ENCODE measurements at regions not wholly inside any gene's neighbourhood (a gene's known extent, or its start where the extent isn't known, plus 50 kb on each side); places are given as distances from the start of the nearest gene placed in this dataset.
"Not testable (repeated sequence)": the region's sequence is repeated elsewhere in the genome, so short reads cannot be mapped to it uniquely, and the experiment has no call there.

DNA sequence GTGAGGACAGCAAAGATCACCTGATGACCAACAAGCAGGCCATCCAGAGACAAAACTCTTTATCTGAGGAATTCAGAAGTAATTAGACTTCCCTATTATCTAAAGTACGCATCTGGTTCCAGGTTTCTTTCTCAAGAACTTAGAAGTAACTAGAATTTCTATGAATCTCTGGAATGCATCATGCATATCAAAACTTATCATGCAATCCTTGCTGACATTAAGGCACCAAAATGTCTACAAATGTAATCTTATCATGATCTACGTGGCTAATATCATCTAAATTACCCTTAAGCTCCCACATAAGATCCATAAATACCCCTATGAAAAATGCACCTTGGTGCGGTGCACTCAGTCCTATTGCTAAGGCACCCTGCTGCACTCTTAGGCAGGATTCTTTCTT is 488.1 kb upstream of the TLE4 start:
- no peaks in the 10 kb centered on the region for H3K27me3 ChIP-seq (ENCODE audit: control insufficient read depth, insufficient read depth, low read length, poor library complexity, severe bottlenecking)
- no peak overlapping the region for H3K4me3 ChIP-seq (ENCODE audit: insufficient read depth, low read depth, low read length)
- H3K9me3 ChIP-seq (ENCODE audit: control insufficient read depth, low read length) = no peaks in the 10 kb centered on the region
- H3K27ac ChIP-seq (ENCODE audit: insufficient read depth, low read depth, low read length, poor library complexity, severe bottlenecking) = no peak overlapping the region
- no peaks in the 10 kb centered on the region for H3K4me1 ChIP-seq (ENCODE audit: control insufficient read depth, insufficient read depth, low read length)
- 93 to 97% methylated on average over 3 of the region's 3 CpGs for WGBS, 2 experiments
- no peaks in the 10 kb centered on the region for H3K36me3 ChIP-seq (ENCODE audit: control insufficient read depth, insufficient read depth, low read length)

DNA sequence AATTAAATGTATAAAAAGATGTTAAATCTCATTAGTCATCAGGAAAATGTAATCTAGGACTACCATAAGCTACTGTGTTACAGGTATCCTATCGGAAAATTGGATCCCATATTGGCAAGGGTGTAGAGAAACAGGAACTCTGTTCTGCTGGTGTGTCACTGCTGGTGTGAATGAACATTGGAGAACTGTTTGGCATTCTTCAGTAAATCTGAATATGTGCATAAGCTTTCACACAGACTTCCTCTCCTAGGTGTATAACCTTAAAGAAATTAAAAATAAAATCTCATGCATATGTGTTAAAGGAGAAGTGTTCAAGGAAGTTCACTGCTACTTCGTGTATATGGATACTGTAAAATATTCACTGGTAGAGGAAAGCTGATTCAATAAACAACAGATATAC is 484.6 kb upstream of the TLE4 start:
- WGBS, 2 experiments = 89 to 92% methylated on average over 1 of the region's 2 CpGs
- H3K36me3 ChIP-seq (ENCODE audit: control insufficient read depth, insufficient read depth, low read length) = no peaks in the 10 kb centered on the region

DNA sequence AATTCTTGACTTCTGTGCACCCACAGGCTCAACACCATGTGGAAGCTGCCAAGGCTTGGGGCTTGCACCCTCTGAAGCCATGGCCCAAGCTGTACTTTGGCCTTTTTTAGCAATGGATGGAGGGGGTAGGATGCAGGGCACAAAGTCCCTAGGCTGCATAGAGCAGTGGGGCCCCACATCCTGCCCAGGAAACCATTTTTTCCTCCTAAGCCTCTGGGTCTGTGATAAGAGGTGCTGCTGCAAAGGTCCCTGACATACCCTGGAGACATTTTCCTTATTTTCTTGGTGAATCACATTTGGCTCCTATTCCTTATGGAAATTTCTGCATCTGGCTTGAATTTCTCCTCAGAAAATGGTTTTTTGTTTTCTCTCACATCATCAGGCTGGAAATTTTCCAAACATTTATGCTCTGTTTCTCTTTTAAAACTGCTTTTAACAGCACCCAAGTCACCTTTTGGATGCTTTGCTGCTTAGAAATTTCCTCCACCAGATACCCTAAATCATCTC is 482.7 kb upstream of the TLE4 start:
- Histone ChIP-seq H3K9me3 (ENCODE audit: control insufficient read depth, low read length) (no peaks in the 10 kb centered on the region), H3K27ac (ENCODE audit: insufficient read depth, low read depth, low read length, poor library complexity, severe bottlenecking) (no peak overlapping the region), H3K36me3 (ENCODE audit: control insufficient read depth, insufficient read depth, low read length) (no peaks in the 10 kb centered on the region), H3K27me3 (ENCODE audit: control insufficient read depth, insufficient read depth, low read length, poor library complexity, severe bottlenecking) (no peaks in the 10 kb centered on the region), H3K4me3 (ENCODE audit: insufficient read depth, low read depth, low read length) (no peak overlapping the region), H3K4me1 (ENCODE audit: control insufficient read depth, insufficient read depth, low read length) (no peaks in the 10 kb centered on the region)

More for the DNA sequence above, 484.6 kb upstream of the TLE4 start:
- Histone ChIP-seq H3K27ac (ENCODE audit: insufficient read depth, low read depth, low read length, poor library complexity, severe bottlenecking) (no peak overlapping the region), H3K9me3 (ENCODE audit: control insufficient read depth, low read length) (no peaks in the 10 kb centered on the region), H3K27me3 (ENCODE audit: control insufficient read depth, insufficient read depth, low read length, poor library complexity, severe bottlenecking) (no peaks in the 10 kb centered on the region), H3K4me1 (ENCODE audit: control insufficient read depth, insufficient read depth, low read length) (no peaks in the 10 kb centered on the region), H3K4me3 (ENCODE audit: insufficient read depth, low read depth, low read length) (no peak overlapping the region)

DNA sequence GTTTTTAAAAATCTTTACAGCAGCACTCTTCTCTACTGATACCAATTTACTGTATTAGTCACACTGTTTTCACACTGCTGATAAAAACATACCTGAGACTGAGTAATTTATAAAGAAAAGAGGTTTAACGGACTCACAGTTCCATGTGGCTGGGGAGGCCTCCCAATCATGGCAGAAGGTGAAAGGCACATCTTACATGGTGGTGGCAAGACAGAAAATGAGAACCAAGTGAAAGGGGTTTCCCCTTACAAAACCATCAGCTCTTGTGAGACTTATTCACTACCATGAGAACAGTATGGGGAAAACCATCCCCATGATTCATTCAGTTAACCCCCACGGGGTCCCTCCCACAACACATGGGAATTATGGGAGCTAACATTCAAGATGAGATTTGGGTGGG is 481.9 kb upstream of the TLE4 start:
- WGBS, 2 experiments = 93 to 100% methylated on average over 2 of the region's 2 CpGs
- H3K9me3 ChIP-seq (ENCODE audit: control insufficient read depth, low read length); H3K27ac ChIP-seq (ENCODE audit: insufficient read depth, low read depth, low read length, poor library complexity, severe bottlenecking); H3K4me3 ChIP-seq (ENCODE audit: insufficient read depth, low read depth, low read length); H3K27me3 ChIP-seq (ENCODE audit: control insufficient read depth, insufficient read depth, low read length, poor library complexity, severe bottlenecking); H3K36me3 ChIP-seq (ENCODE audit: control insufficient read depth, insufficient read depth, low read length); H3K4me1 ChIP-seq (ENCODE audit: control insufficient read depth, insufficient read depth, low read length): not testable (repeated sequence)

DNA sequence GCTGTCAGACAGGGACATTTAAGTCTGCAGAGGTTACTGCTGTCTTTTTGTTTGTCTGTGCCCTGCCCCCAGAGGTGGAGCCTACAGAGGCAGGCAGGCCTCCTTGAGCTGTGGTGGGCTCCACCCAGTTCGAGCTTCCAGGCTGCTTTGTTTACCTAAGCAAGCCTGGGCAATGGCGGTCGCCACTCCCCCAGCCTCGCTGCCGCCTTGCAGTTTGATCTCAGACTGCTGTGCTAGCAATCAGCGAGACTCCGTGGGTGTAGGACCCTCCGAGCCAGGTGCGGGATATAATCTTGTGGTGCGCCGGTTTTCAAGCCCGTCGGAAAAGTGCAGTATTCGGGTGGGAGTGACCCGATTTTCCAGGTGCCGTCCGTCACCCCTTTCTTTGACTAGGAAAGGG is 468.5 kb upstream of the TLE4 start:
- not testable (repeated sequence) for H3K4me1 ChIP-seq (ENCODE audit: control insufficient read depth, insufficient read depth, low read length); H3K9me3 ChIP-seq (ENCODE audit: control insufficient read depth, low read length); H3K4me3 ChIP-seq (ENCODE audit: insufficient read depth, low read depth, low read length); H3K36me3 ChIP-seq (ENCODE audit: control insufficient read depth, insufficient read depth, low read length); H3K27ac ChIP-seq (ENCODE audit: insufficient read depth, low read depth, low read length, poor library complexity, severe bottlenecking); H3K27me3 ChIP-seq (ENCODE audit: control insufficient read depth, insufficient read depth, low read length, poor library complexity, severe bottlenecking)
- WGBS, 2 experiments = 92 to 96% methylated on average over 17 of the region's 17 CpGs

DNA sequence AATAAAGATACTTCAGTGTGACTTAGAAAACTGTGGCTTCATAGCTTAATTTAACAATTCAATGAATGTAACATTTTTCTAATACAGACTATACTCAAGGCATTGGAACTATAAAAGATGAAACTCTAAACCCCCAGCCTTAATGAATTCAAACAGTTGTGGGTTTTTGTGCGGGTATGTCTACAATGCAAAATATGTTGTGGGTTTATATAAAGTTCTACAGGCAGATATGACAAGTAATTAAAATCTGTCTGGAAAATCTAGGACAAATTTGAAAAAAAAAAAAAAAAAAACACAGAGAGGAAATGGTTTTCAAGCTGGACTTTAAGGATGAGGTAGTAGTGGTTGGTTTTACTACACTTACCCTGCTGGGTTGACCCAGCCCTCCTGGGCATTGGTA is 467.5 kb upstream of the TLE4 start:
- Histone ChIP-seq H3K4me3 (ENCODE audit: insufficient read depth, low read depth, low read length) (no peak overlapping the region), H3K4me1 (ENCODE audit: control insufficient read depth, insufficient read depth, low read length) (no peaks in the 10 kb centered on the region), H3K36me3 (ENCODE audit: control insufficient read depth, insufficient read depth, low read length) (no peaks in the 10 kb centered on the region), H3K9me3 (ENCODE audit: control insufficient read depth, low read length) (no peaks in the 10 kb centered on the region), H3K27me3 (ENCODE audit: control insufficient read depth, insufficient read depth, low read length, poor library complexity, severe bottlenecking) (no peaks in the 10 kb centered on the region), H3K27ac (ENCODE audit: insufficient read depth, low read depth, low read length, poor library complexity, severe bottlenecking) (no peak overlapping the region)
- 100% methylated on average over 1 of the region's 1 CpG for WGBS, 2 experiments

DNA sequence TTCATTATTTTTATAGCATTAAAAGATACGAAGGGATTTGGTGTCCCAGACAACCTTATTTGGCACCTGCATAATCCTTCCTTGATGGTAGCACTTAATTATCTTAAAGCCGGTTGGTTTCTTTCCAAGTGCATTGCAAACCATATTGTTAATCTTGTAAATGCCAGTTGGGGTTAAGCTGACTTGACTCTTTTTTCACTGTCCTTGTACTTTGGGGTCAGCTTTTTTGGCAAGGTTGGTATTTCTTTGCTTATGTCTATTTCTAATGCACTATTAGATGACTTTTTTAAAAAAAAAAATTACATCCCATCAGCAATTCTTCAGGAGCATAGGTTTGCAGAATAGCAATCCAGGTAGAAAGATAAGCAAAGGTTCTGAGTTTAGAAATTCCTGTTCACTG is 466.8 kb upstream of the TLE4 start:
- Histone ChIP-seq H3K4me3 (ENCODE audit: insufficient read depth, low read depth, low read length) (no peak overlapping the region), H3K27me3 (ENCODE audit: control insufficient read depth, insufficient read depth, low read length, poor library complexity, severe bottlenecking) (no peaks in the 10 kb centered on the region), H3K27ac (ENCODE audit: insufficient read depth, low read depth, low read length, poor library complexity, severe bottlenecking) (no peak overlapping the region), H3K36me3 (ENCODE audit: control insufficient read depth, insufficient read depth, low read length) (no peaks in the 10 kb centered on the region), H3K9me3 (ENCODE audit: control insufficient read depth, low read length) (no peaks in the 10 kb centered on the region), H3K4me1 (ENCODE audit: control insufficient read depth, insufficient read depth, low read length) (no peaks in the 10 kb centered on the region)
- 92 to 100% methylated on average over 2 of the region's 2 CpGs for WGBS, 2 experiments

DNA sequence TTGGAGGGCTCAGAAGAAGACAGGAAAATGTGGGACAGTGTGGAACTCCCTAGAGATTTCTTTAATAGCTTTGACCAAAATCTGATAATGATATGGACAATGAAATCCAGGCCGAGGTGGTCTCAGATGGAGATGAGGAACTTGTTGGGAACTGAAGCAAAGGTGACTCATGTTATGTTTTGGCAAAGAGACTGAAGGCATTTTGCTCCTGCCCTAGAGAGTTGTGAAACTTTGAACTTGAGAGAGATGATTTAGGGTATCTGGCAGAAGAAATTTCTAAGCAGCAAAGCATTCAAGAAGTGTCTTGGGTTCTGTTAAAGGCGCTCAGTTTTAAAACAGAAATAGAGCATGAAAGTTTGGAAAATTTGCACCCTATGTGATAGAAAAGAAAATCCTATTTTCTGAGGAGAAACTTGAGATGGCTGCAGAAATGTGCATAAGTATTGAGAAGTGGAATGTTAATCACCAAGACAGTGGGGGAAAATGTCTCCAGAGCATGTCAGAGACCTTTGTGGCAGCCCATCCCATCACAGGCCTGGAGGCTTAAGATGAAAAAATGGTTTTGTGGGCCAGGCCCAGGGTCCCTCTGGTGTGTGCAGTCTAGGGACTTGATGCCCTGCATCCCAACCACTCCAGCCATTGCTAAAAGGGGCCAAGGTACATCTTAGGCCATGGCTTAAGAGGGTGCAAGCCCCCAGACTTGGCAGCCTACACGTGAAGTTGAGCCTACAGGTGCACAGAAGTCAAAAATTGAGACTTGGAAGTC is 463.7 kb upstream of the TLE4 start:
- Histone ChIP-seq H3K9me3 (ENCODE audit: control insufficient read depth, low read length) (no peaks in the 10 kb centered on the region), H3K36me3 (ENCODE audit: control insufficient read depth, insufficient read depth, low read length) (no peaks in the 10 kb centered on the region), H3K4me1 (ENCODE audit: control insufficient read depth, insufficient read depth, low read length) (no peaks in the 10 kb centered on the region), H3K27me3 (ENCODE audit: control insufficient read depth, insufficient read depth, low read length, poor library complexity, severe bottlenecking) (no peaks in the 10 kb centered on the region), H3K4me3 (ENCODE audit: insufficient read depth, low read depth, low read length) (no peak overlapping the region), H3K27ac (ENCODE audit: insufficient read depth, low read depth, low read length, poor library complexity, severe bottlenecking) (no peak overlapping the region)
- 92 to 93% methylated on average over 3 of the region's 3 CpGs for WGBS, 2 experiments

DNA sequence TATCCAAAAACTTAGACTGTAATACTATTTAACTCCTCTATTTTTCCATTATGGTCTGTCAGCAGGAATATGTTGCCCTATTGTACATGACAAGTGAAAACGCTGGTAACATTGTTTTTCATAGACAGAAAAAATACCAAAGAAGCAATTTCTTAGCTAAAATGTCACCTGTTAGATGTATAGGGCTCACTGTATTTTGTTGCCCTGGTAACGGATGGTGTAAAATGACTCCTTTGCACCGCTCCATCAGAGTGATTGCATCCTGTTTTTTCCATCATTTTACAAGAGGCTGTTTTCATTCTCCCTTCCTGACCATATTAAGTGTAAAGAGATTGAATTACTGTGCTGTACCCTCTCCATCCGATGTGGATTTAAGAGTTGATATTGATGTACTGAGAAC is 460.1 kb upstream of the TLE4 start:
- Histone ChIP-seq H3K9me3 (ENCODE audit: control insufficient read depth, low read length) (no peaks in the 10 kb centered on the region), H3K4me1 (ENCODE audit: control insufficient read depth, insufficient read depth, low read length) (no peaks in the 10 kb centered on the region), H3K27ac (ENCODE audit: insufficient read depth, low read depth, low read length, poor library complexity, severe bottlenecking) (no peak overlapping the region), H3K4me3 (ENCODE audit: insufficient read depth, low read depth, low read length) (no peak overlapping the region), H3K36me3 (ENCODE audit: control insufficient read depth, insufficient read depth, low read length) (no peaks in the 10 kb centered on the region), H3K27me3 (ENCODE audit: control insufficient read depth, insufficient read depth, low read length, poor library complexity, severe bottlenecking) (no peaks in the 10 kb centered on the region)
- WGBS, 2 experiments = 83 to 94% methylated on average over 3 to 4 of the region's 4 CpGs

DNA sequence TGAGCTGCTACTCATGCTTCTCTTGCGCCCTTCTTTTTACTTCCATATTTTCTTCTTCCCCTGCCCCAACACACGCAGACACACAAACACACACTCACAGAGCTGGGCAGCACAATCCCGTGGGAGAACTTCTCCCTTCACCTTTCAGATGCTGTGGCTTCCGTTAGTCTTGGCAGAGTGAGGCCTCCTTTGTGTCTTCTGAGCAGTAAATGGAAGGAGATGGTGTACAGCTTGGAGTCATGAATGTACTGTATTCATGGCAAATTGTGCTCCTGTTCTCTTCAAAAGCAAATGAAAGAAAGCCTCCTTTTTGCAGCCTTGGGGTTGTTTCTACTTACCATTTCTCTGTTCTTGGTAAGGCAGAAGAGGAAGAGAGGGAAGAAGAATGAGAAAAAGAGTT is 456.6 kb upstream of the TLE4 start:
- no peaks in the 10 kb centered on the region for H3K36me3 ChIP-seq (ENCODE audit: control insufficient read depth, insufficient read depth, low read length)
- 94 to 95% methylated on average over 4 of the region's 4 CpGs for WGBS, 2 experiments
- no peak overlapping the region for H3K27ac ChIP-seq (ENCODE audit: insufficient read depth, low read depth, low read length, poor library complexity, severe bottlenecking)
- no peaks in the 10 kb centered on the region for H3K4me1 ChIP-seq (ENCODE audit: control insufficient read depth, insufficient read depth, low read length)
- H3K4me3 ChIP-seq (ENCODE audit: insufficient read depth, low read depth, low read length) = no peak overlapping the region
- H3K9me3 ChIP-seq (ENCODE audit: control insufficient read depth, low read length) = no peaks in the 10 kb centered on the region
- no peaks in the 10 kb centered on the region for H3K27me3 ChIP-seq (ENCODE audit: control insufficient read depth, insufficient read depth, low read length, poor library complexity, severe bottlenecking)

DNA sequence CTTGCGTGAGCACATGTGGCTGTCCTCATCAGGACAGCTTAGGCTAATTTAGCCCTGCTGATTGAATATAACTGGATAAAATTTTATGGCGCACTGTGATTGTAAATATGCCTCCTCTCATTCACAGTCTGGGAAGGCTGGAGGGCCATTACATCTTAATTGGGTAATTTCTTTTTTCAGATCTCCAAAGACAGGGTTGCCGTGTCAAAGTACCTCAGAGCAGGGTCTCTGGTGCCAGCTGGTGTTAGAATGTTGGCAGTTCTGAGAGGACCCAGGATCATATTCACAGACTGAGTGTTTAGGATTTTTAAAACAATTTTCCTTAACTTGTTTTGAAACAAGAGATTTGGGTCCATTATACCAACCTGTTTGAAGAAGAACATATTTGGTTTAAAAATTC is 455.7 kb upstream of the TLE4 start:
- 90 to 92% methylated on average over 3 of the region's 3 CpGs for WGBS, 2 experiments
- Histone ChIP-seq H3K27me3 (ENCODE audit: control insufficient read depth, insufficient read depth, low read length, poor library complexity, severe bottlenecking) (no peaks in the 10 kb centered on the region), H3K4me3 (ENCODE audit: insufficient read depth, low read depth, low read length) (no peak overlapping the region), H3K4me1 (ENCODE audit: control insufficient read depth, insufficient read depth, low read length) (no peaks in the 10 kb centered on the region), H3K36me3 (ENCODE audit: control insufficient read depth, insufficient read depth, low read length) (no peaks in the 10 kb centered on the region), H3K27ac (ENCODE audit: insufficient read depth, low read depth, low read length, poor library complexity, severe bottlenecking) (no peak overlapping the region), H3K9me3 (ENCODE audit: control insufficient read depth, low read length) (no peaks in the 10 kb centered on the region)
